NOMO-1 (cell line): ENCODE measurements at regions not wholly inside any gene's neighbourhood (a gene's known extent, or its start where the extent isn't known, plus 50 kb on each side); places are given as distances from the start of the nearest gene placed in this dataset.
"Not testable (repeated sequence)": the region's sequence is repeated elsewhere in the genome, so short reads cannot be mapped to it uniquely, and the experiment has no call there.

Source experiments
- DNase-seq, 2 experiments: peaks; one replicate each; lab custom pipeline; 2025; ENCODE audit not compliant: unreplicated experiment in 2 of 2; lab: John Stamatoyannopoulos, UW

DNA sequence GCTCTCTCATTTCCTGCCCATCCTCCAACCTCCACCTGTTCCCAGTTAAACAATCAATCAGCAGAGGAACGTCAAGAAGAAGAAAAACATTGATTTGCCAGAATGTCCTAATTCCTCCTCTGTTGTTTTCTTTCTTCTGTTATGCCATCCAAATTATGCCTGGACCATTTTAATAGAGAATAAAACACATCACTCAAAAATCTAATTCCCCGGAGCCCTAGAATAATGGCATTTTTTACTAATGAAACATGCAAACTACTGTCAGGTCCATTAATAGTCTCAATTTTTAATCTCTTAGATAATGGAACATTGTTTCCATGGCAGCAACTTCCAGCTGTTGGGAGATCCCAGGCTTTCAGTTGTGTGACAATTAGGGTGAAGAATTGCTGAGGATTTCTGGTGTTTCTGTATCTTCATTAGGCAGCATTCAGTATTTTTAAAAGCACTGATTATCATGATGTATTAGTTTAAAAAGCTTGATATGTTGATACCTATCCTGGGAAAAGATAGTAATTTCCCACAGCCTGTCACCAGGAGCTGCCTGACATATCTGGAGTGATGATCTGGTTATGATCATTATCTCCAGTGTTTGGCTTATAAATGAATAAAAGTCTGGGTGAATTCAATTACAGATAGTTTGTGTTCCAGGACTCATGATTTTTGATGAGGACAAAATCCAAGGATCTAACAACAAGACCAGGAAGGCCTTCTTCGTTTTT lies 209.8 kb downstream of the TPBG start:
- DNase-seq = no peak

GRCh38 chr6:82576284-82576683 lies 212.7 kb downstream of the TPBG start:
- no peak for DNase-seq

DNA sequence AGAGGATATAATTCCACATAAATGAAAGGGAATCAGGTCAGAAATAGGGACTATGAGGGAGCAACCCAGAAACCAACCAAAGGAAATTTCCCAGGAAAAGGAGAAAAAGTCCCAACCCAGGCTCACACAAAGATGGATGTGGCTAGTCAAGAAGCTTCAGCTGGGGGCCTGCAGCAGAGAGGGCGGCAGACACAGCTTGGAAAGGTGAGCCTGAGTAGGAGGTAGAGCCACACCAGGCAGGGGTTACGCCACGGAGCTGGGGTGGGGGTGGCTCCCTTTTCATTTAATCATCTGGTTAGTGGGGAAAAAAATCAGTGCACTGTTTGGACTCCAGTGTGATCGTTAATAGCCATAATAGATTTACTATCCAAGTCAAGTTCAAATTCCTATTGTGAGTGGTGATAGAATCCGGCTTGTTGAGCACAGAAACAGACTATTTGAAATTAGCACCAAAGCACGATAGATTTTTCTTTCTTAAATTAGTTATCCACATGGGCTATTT lies 220.6 kb downstream of the TPBG start:
- no peak for DNase-seq

DNA sequence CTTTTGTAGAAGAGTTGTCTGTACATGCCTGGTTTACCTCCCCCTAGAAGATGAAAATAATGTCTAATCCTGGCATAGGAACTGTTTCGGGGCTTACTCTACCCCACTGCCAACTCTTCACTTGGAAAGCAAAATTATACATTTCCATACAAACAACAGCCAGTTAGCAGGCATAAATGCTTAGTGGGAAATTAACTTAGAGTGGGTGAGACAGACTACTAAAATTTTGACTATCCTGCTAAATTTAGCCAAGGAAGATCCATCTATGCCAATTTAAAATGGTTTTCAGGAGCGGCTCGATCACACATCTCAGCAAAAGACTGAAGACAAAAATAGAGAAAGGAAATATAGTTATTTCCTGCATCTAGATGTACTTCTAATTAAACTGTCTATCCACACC lies 221.2 kb downstream of the TPBG start:
- no peak for DNase-seq

DNA sequence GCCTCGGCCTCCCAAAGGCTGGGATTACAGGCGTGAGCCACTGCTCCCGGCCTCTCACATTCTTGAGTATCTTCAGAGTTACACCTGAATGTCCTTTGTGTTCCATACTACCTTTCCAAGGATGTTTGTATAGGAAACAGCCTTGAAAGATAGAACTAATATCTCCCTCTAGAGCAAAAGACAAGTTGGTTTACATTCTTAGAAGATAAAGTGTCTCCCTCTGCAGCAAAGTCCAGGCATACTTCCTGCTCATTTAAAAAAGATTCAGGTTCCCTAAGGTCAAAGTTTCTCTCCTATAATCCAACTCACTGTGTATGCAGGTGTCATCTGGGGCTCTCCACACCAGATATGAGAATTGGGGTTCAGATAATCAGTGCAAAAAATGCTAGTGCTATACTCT lies 224.4 kb downstream of the TPBG start:
- no peak for DNase-seq

DNA sequence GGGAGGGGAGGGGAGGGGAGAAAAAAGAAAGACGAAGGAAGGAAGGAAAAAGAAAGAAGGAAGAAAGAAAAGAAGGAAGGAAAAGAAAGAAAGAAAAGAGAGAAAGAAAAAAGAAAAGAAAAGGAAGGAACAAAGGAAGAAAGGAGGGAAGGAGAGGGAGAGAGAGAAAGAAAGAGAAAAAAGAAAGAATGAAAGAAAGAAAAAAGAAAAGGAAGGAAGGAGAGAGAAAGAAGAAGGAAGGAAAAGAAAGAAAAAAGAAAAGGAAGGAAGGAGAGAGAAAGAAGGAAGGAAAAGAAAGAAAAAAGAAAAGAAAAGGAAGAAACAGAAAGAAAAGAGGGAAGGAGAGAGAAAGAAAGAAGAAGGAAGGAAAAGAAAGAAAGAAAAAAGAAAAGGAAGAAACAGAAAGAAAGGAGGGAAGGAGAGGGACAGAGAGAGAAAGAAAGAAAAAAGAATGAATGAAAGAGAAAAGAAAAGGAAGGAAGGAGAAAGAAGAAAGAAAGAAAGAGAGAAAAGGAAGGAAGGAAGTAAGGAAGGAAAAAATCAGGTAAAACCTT lies 225.3 kb downstream of the TPBG start:
- DNase-seq = no peak

DNA sequence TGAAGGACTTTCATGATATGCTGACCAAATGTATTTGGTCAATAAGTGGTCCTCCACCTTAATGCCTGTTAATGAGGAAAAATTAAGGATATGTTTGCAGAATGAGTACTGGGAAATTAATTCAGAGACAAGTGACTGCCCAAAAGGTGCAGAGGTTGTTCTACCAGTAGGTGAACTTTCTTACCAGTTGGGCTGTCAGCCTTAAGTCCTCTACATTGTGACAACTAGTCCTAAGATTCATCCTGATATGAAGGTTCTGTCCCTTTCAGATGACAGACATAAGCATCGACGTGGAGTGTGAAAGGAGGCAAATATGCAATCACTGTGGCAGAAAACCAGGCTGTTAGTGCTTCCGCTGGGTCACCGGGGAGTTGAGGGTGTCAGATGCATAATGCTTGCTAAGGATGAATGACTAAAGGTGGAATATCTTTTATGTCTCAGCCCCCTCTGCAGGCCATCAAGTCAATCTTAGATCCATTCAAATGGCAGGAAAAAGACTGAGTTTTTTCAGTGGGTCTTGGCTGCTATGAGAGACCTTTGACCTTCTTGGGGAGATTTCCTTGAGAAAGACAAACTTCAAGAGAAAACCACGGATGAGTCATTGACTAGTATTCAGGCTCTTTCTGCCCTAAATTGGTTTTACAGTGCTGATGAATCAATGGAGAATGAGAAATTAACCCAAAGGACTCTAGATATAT lies 226.0 kb downstream of the TPBG start:
- DNase-seq = no peak

DNA sequence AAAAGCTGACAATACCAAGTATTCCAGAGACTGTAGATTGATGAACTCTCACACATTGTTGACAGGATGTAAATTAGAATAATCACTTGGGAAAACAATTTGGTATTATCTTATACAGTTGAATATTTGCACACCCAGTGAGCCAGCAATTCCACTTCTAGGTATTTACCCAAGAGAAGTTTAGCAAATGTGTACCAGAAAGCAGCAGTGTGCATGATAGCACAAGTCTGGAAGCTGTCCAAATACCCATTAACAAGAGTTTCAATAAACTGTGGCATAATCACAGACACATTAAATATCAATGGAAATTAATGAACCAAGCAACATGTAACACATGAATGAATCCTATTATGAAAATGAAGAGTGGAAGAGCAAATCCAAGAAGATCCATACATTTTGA lies 233.6 kb downstream of the TPBG start:
- no peak for DNase-seq

- no peak for DNase-seq
Observed at GRCh38 chr6:82602776-82603175, 239.2 kb downstream of the TPBG start.

GRCh38 chr6:82603871-82604270 lies 240.3 kb downstream of the TPBG start:
- no peak for DNase-seq

- DNase-seq = no peak
Observed at GRCh38 chr6:82607998-82608725, 244.5 kb downstream of the TPBG start.

DNA sequence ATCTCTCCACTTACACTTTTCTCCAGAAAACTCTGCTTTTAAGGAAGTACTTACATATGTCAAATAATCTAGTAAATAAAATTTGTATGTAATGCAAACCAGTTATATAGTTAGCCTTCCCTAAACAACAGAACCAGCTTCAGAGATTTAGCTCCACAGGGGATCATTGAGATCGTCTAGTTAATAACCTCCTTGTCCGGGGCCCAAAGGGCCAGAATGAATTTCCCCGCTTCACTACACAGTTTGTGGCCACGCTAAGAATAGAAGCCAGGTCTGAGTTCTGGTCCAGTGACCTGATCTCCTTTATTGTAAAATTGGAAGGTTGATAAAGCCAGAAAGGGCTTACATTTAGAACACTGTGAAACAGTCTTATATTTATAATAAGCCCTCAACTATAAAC lies 245.2 kb downstream of the TPBG start:
- no peak for DNase-seq

- DNase-seq = no peak
Observed at GRCh38 chr6:82611751-82612150, 248.1 kb downstream of the TPBG start.

GRCh38 chr6:82612475-82613039 lies 248.9 kb downstream of the TPBG start:
- no peak for DNase-seq

DNA sequence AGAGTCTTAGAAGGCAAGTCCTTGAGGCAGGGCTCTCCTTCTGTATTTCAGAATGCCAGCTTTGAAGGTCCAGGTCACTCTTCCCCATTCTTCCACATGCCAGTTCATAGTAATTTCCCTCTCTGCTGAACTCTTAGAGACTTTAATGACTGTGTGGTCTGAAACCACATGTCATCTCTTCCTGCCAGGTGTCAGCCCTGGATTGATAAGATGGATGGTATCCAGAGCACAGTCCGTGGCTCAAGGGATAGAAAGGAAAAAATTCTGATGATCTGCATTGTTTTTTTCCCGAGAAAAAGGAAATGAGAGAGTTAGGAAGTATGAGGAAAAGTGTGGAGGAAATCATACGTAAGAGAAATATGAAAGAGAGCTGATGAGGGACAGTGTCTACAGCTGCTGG lies 250.9 kb downstream of the TPBG start:
- DNase-seq = no peak

DNA sequence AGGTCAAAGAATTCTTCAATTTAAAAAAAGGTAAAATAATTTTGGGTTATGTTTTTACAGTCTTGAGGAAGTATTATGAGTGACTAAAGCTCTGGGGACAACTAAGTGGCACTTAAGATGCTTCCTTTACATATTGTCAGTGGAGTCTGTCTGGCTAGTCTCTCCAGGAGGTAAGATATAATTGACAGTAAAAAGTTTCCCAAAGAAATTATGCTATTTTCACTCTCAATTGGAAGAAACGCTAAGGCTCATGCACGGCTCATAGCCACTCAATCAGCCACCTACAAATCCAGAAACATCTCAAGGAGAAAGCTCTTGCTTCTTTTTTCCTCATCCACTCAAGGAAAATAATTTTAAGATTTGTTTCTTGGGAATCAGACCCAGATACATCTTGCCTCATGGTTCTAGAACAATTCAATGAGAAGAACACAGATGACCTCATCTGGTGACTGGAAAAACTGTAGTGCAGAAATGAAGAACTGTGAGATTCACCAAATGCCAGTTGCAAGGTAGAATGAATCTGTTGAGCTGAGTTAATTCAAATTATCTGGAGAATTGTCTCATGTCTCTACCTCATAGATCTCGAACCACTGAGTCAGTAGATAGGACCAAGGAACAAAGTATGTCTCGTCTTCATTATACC lies 252.9 kb downstream of the TPBG start:
- DNase-seq = no peak

GRCh38 chr6:82617648-82618047 lies 254.0 kb downstream of the TPBG start:
- no peak for DNase-seq

DNA sequence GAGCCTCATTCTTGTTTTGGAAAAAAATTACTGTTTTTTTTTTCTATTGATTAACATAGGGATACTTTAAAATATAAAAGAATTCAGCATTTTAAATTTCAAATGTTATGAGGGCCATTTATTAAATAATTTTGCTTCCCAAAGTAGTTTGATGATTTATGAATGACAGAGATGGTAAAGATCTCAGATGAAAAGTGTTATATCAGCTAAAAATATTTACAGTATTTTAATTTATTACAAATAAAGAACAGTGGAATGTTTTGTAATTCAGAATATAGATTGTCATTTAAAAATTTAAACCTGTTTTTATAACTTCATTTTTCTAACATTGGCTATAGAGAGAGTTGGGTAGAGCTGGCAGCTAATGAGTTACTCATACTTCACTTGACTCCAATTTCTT lies 256.0 kb downstream of the TPBG start:
- DNase-seq = no peak

DNA sequence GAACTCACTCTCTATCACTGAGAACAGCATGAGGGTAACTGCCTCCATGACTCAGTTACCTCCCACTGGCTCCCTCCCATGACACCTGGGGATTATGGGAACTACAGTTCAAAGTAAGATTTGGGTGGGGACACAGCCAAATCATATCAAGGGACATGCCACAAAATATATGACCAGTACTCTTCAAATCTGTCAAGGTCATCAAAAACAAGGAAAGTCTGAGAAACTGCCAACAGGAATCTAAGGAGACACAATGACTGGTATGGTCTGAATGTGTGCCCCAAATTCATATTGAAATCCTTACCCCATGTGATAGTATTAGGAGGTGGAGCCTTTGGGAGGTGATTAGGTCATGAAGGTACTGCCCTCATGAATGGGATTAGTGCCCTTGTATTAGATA lies 258.8 kb downstream of the TPBG start:
- no peak for DNase-seq

- DNase-seq = no peak
Observed at GRCh38 chr6:82624251-82624650, 260.6 kb downstream of the TPBG start.

DNA sequence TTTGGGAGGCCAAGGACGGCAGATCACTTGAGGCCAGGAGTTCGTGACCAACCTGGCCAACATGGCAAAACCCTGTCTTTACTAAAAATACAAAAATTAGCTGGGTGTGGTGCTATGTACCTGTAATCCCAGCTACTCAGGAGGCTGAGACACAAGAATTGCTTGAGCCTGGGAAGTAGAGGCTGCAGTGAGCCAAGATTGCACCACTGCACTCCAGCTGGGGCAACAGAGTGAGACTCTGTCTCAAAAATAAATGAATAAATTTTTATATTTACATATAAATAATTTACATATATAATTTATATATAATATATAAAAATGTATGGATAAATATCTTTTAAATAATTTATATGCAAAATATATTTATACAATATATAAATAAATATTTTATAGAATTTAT lies 263.3 kb downstream of the TPBG start:
- not testable (repeated sequence) for DNase-seq
